AG10803 (cell line): ENCODE measurements at regions not wholly inside any gene's neighbourhood (a gene's known extent, or its start where the extent isn't known, plus 50 kb on each side); places are given as distances from the start of the nearest gene placed in this dataset.

Experiments used
- DNase-seq: peaks from one replicate; pipeline ENCODE4 v3.0.0; 2010; ENCODE audit warnings: low read depth
- H3K4me3 ChIP-seq: 2 replicates; pipeline ENCODE4 v1.5.1; 2011; ENCODE audit warnings: mild to moderate bottlenecking, low read length, control low read depth
- CTCF ChIP-seq: conservative IDR thresholded peaks from 2 replicates; pipeline ENCODE4 v1.5.1; 2011; ENCODE audit warnings: mild to moderate bottlenecking, low read length, control low read depth, inconsistent platforms

- no peak for DNase-seq
- TF ChIP-seq CTCF: no peak
- H3K4me3 ChIP-seq: no peak overlapping the region
These were observed 268.0 kb downstream of the GPD2 start for GRCh38 chr2:156704132-156704531.

DNA sequence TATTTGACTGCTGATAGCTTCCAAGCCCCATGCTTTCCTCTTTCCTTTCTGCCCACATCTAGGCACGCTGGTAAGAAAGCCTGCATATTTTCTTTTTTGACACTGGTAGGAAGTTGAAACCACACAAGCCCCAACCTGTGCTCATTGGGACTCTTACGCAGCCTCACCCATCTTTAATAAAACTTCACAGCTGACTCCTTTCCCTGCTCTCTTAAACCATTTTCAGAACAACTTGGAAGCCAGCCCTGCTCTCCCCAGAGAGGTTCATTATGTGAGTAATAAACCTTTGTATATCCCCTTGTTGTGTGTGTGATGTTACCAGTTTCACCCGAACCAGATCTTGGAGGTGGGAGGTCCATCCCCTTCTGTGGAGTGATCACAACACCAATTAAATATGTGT, 268.4 kb downstream of the GPD2 start:
- TF ChIP-seq CTCF: no peak

GRCh38 chr2:156706576-156706975, 270.4 kb downstream of the GPD2 start:
- no peak overlapping the region for H3K4me3 ChIP-seq
- TF ChIP-seq CTCF: no peak
- no peak for DNase-seq

More for the DNA sequence above, 268.4 kb downstream of the GPD2 start:
- no peak overlapping the region for H3K4me3 ChIP-seq
- DNase-seq: no peak

- no peak for DNase-seq
- H3K4me3 ChIP-seq: no peak overlapping the region
- no peak for TF ChIP-seq CTCF
These were observed 271.9 kb downstream of the GPD2 start for GRCh38 chr2:156708051-156708450.

DNA sequence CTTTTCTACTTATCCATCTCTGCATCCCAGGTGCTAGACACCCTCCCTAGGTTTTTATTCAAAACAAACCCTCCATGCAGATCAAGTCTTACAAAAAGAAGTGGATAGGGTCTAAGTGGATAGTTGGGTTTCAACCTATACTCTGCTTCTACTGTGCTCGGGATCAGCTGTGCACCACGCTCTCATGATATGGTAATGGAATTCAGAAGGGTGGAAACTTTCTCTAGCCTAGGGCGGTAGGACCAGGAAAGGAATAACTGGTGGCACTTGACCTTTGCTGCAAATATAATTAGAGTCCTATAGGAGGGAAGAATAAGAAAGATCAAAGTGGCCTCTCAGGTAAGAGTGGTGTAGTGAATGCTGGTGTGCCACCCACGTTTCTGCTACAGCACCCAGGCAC, 272.9 kb downstream of the GPD2 start:
- no peak for TF ChIP-seq CTCF
- no peak overlapping the region for H3K4me3 ChIP-seq

DNA sequence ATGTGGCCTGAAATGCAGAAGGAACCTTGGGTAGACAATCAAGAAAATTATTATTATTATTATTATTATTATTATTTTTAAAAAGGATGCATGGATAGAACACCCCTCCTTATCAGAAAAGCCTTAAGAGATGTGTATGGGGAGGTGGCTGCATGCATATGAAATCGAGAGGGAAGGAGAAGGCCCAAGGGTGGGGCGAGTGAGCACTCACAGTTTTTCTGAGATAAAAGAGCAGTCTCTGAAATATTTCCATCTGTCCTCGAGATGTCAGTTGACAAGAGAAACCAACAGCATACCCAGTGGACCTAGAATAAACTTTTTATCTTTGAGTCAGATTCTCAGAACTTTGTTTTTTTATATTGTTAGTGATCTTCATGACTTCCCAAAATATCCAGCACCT, 282.9 kb downstream of the GPD2 start:
- no peak for DNase-seq

More for the DNA sequence above, 272.9 kb downstream of the GPD2 start:
- DNase-seq: no peak

DNA sequence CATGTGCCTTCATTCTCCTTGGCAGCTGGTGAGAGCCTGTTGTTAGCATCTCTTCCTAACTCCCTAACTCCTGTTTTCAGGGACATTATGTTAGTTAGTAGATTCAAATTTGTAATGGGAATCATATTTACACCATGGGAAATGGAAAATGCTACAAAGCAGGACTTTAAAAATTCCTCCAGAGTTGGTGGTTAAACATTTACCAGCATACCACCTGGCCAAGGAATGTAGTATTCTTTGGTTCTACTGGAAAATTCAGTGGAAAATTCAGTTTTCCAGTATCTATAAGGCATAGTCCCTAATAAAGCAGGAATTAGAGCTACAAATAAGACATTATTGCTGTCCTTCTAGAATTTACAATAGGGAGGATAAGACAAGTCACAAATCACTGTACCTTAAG, 291.7 kb downstream of the GPD2 start:
- no peak for DNase-seq
- H3K4me3 ChIP-seq: no peak overlapping the region
- TF ChIP-seq CTCF: no peak

More for the DNA sequence above, 282.9 kb downstream of the GPD2 start:
- no peak for TF ChIP-seq CTCF
- H3K4me3 ChIP-seq: no peak overlapping the region
